NCI-H226 (cell line): ENCODE measurements at regions not wholly inside any gene's neighbourhood (a gene's known extent, or its start where the extent isn't known, plus 50 kb on each side); places are given as distances from the start of the nearest gene placed in this dataset.

ENCODE experiments used
- DNase-seq: peaks from one replicate; pipeline ENCODE4 v3.0.0-alpha.2; 2015

DNA sequence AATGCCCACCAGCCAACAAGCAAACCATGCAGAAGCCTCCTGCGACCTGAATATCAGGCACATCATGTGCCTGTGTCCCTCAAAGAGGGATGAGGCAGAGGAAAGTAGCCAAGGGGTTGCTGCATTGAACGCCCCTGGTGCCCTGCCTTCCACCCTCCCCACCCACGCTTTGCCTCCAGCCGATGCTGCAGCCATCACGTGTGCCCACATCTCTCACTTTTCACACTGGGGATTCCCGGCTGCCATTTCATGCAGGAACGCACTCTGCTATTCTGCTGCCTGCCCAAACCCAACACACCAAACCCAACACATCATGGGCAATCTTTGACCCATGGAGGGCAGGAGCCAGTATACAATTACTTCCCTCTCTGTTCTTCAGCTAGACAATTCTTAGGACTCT lies 462.2 kb upstream of the PROK2 start:
- no peak for DNase-seq

DNA sequence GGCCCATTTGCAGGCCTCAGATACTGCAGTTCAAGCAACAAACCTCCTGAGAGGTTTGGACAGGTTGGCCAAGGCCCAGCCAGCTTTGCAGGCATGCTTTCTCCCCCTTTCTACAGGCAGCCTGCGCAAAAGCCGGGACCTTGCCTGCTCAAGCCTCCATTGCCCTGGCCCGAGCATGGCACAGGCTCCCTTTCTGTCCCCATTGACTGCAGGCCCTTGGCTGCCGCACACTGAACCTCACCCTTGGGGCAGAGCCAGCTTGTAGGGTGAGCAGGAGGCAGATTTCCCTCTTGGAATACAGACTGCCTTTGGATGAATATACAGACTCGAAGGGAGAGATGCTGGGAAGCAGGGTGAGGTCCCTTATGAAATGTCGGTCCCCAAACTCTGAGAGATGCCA lies 461.7 kb upstream of the PROK2 start:
- DNase-seq = no peak

DNA sequence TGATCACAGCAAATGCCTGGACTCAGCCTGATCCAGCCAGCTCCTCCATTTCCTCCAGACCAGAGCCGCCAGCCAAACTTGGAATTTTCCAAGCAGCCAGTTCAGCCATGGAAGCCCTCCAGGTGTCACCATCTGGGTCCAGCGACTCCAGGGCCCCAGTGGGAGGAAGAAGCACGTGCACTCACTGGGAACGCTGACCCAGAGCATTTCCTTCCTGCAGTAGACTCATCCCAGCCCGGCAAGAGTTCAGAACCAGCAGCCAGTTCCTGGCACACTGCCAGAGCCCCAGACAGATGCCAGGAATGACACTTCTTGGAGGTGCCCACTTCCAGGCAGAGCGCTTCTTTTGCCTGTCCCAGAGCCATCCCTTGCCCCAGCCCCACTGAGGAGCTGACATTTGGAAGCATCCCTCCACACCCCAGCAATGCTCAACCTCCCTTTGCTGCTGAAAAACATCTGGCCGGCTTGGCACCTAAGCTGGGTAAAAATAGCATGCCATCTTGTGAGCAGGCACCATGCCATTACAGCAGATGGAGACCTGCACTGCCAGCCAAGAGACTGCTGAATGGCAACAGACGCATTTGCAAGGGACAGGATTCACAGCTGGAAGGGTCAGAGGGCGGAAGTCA lies 460.3 kb upstream of the PROK2 start:
- DNase-seq = no peak

DNA sequence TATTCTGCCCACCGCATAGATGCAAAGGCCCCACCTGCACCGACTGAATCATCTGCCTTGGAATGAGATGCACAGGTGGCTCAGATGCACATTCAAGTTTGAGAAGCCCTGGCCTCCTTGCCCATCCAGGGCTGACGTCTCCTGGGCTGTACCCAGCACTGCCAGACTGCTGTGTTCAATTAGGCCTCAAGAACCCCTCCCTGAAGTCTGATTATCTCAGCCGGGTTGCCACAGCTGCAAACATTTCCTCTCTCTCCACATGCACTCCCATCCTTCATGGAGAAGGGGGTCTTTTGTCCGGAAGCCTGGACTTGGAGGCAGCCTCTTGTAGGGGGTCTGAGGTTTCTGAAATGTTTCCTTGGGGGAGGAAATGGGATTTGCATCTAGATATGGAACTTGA lies 459.4 kb upstream of the PROK2 start:
- no peak for DNase-seq

DNA sequence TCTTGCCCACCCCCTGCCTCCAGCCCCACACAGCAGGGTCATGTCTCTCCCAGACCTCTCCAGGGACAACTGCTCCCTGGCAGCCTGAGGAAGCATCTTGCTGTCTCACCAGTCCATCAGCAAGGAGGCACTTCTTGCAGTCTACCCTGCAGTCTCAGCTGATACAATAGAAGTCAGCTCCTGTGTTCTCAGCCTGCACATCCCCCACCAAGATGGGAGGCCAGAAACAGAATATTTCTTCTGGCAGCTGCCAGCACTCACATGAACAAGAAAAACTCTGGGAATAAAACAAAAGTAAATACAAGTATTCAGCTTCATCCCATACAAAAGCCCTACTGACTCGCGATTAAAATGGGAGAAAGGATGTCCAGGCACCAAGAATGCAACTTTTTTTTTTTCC lies 457.4 kb upstream of the PROK2 start:
- no peak for DNase-seq

DNA sequence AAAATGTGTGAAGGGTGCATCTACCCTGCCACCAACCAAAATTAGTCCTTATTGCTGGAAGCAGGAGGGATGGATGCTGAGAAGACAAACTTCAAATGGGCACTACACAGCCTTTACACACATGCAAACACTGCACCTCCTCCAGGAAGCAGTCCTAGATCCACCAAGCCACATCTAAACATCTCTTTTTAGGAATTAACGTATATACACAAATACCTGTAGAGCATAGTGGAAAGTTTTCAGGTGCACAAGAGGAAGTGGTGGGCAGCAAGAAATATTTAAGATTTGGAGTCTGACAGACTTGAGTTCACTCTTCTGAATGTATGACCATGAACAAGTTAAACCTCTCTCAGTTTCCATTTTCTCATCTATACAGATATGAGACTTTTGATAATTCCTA lies 456.6 kb upstream of the PROK2 start:
- no peak for DNase-seq

DNA sequence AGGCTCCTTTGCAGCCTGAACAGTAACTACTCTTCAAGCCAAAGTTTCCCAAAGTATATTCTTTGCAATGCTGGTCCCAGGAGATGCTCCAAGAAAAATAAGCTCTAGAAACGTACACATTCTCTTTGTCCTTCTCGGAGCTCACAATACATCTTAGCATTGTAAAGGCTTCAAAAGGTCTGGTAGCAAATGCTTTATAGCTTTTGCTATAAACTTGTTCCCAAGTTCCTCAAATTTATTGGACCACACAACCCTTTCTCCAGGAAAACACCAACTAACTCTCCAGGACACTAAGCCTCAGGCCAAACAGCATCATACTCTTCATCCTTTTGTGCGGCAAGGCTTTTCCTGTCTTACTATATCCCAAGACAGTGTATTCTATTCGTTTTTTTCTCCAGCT lies 455.6 kb upstream of the PROK2 start:
- DNase-seq = no peak

DNA sequence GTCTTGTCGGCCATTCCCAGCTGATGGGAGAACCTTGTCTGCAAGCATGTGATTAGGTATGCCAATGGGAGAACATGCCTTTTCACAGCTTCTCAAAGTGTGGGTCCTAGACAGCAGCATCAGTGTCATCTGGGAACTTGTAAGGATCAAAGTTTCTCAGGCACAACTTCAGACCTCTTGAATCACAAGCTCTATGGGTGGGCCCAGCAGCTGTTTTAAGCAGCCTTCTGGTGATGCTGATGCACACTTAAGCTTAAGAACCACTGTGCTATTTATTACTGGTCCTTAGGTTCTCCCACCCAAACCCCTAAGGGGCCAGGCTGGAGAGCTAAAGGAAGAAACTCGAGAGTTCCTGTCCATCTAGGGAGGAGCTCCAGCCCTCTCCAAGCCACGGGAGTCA lies 453.9 kb upstream of the PROK2 start:
- no peak for DNase-seq

DNA sequence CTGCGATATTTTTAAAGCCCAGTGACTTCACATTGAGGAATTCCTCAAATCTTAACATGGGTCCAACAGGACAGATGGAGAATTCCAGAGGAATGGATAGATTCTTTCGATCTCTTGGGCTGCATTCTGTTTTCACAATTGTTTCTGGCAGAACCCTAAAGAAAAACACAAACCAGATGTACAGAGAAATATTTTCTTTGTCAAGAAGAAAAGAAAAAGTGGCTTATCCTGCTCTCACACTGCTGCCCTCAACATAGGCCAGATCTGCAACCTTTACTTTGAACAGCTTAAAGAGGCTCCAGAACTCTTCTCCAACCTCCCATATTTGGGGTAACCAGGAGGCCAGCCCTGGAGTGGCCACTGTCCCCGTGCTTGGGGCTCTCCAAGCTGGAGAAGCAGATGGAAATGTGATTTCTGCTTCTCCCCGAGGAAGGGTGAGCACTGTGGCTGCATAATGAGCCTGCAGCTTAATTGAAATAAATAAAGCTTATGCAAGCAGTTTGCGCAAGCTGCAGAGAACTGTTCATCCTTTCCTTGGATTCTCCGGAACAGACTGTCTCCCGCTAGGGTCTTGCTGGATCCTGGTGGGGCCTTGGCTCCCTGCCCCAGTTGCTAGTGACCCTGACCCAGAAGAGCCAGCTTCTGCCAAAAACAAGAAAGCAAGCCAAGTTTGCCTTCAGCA lies 453.2 kb upstream of the PROK2 start:
- DNase-seq = no peak

DNA sequence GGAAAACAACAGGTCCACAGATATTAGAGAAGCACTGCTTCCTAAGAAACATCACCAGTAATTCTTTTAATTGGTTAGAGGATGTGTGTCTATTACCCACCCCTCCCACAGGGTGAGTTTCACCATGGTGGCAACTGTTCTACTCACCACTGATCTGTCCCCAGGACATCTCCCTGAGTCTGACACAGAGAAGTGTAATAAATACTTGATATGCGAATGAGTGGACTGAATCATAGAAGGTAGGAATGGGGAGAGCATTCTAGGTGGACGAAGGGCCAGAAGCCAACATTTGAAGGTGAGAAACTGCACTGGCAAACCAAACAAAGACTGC lies 452.7 kb upstream of the PROK2 start:
- no peak for DNase-seq

DNA sequence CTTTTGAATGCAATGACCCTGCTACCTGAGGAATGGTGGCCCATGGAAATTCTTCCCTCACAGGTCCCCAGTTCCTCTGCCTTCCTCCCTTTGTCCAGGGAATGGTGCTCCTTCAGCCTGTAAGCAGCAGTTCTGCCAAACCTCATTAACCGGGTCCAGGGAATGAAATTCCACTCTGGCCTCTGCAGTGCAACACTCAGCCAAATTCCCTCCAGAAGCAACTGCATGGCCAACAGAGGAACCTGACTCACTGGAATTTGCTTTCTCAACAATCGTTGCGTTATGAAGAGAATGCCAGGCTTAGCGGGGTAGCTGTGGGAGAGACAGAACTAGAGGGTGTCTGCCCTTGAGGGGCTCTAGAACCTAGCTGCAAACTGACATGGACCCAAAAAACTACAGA lies 449.4 kb upstream of the PROK2 start:
- peak; percentile 68 for DNase-seq

DNA sequence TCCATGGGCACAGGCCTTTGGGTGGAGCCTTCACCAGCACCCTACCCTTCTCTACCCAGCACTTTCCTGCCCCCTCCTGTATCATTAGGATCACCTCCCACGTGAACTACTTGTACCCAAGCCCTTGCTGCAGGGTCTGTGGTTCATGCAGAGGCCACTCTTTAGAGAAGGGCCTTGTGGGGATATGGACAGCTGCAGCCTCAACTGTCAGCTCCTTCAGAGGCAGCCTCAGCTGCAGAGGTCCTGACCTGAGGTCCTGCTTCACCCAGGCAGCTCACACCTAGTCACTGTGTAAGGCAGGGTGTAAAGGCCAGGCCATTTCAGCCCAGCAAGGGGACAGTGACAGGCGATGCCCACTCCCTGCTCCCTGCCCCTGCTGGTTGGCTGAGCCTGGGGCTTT lies 448.6 kb upstream of the PROK2 start:
- DNase-seq = no peak

DNA sequence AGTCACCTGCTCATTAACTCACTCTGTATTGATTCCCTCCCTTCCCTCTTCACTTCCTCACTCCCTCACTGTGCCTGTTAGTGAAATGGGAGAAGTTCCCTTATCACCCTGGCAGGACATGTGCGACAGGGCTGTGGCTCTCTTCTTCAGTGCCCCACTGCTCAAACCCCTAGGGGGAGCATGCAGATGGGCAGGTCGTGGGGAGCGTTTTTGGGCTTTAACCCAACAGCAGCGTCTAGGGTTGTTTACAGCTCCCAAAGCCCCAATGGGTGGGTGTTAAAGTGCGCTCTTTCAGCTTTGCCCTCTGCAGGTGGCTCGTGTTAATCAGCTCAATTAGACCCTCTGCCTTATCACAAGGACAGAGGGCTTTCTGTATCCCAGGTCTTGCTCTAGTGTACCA lies 447.8 kb upstream of the PROK2 start:
- no peak for DNase-seq

DNA sequence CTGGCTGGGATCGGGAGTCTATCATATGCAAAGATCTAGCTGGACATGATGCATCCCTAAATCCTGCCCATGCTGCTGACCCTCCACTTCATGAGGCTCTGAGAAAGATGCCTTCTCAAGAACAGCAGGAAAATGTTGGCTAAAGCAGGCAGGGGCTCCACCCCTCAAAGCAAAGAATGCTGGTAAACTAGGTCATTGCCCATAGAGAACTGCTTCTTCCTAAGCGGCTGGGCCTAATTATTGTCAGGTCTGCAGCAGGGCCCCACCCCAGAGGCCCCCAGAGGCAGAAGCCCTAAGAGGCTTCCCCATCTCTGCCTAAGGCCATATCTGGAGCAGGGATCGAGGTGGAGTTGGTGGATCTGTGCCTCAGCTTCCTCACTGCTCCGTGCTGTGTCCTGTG lies 447.4 kb upstream of the PROK2 start:
- DNase-seq = no peak

DNA sequence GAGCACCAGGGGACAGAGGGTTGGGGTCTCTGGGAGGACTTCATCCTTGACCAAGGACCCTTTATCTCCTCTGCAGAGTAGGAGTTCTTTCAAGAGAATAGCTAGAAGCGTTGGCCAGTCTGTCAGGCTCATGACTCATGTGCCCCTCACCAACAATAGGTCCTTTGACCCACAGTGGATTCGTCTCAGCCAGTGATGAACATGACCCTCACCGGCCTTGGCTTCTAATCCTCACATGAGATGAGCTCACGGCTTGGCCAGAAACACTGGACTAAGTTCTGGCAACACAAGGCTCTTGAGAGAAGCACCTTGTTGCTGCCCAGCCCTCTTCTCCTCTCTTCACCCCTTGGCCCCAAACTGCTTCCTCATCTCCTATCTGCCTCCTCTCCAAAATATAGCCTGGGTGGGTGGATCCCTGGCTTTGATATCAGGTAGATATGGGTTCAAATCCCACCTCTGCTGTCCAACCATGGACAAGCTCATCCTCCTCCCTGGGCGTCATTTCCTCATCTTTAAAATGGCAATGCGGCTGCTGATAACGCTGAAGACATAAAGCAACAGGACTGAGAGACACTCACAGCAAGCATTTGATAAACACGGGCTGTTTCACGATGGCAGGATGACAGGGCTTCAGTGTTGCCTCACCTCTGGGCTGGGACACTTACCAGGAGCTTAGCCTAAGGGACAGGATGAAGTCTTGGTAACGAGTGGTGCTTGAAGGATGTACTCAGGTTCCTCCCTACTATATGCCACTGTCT lies 446.7 kb upstream of the PROK2 start:
- no peak for DNase-seq

DNA sequence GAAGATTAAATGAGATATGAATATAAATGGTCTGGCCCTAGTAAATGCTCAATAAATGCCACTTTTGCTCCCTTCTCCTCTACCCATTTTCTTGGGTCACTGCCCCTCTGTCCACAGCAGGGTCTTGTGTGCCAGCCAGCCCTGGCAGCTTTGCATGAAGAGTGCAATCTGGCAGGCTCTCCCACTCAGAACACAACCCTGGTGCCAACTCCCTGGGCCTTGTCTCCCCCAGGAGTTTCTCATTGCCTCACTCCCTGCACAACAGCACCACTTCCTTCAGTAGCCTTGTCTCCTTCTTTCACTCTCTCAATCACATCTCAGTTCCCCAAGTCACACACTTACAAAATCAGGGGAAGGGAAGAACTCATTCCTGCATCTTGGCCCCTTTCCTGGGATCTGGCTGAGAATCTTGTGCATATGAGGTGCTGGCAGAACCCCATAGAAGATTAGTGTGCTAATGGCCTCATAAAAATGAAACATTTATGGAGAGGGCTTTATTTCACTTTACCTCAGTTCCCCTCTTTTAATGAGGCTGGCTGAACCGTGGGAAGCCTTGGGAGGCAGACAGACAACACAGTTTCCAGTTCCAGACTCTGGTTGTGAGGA lies 445.9 kb upstream of the PROK2 start:
- DNase-seq = no peak

DNA sequence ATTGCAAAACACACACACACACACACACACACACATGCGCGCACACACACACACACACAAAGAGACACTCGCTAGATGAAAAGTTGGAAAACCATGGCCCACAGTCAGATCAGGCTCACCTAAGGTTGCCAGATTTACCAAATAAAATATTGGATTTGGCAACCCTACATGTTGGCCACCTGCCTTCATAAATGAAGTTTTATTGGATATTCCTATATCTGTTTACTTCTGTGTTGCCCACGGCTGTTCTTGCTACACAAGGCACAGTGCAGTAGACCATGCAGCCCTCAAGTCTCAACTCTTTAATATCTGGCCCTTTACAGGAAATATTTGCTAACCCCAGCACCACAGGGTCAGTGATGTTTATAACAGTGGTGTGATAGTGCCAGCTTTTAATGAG lies 445.0 kb upstream of the PROK2 start:
- DNase-seq = no peak

DNA sequence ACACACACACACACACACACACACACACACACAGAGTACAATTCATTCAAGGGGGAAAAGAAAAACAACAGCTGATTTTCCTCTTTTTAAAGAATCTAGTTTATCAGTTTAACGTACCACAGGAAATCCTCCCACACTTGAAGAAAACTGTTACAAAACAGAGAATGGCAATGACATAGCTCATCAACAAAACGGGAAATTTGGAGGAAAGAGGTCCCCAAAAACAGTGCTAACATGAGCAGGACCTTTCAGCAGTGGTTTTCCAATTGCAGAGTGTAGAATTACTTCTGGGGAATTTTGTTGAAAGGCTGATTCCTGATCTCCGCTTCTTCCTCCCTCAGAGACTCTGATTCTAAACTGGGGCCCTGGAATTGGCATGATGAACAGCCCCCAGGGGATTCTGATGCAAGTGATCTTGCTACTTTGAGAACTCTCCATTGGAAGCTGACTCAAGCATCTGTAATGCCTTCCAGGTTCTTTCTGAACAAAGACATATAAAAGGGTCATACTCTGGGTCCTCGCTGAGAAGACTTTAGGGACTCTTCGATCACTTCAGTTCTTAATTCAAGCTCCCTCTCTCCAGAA lies 442.6 kb upstream of the PROK2 start:
- DNase-seq = peak; percentile 9

DNA sequence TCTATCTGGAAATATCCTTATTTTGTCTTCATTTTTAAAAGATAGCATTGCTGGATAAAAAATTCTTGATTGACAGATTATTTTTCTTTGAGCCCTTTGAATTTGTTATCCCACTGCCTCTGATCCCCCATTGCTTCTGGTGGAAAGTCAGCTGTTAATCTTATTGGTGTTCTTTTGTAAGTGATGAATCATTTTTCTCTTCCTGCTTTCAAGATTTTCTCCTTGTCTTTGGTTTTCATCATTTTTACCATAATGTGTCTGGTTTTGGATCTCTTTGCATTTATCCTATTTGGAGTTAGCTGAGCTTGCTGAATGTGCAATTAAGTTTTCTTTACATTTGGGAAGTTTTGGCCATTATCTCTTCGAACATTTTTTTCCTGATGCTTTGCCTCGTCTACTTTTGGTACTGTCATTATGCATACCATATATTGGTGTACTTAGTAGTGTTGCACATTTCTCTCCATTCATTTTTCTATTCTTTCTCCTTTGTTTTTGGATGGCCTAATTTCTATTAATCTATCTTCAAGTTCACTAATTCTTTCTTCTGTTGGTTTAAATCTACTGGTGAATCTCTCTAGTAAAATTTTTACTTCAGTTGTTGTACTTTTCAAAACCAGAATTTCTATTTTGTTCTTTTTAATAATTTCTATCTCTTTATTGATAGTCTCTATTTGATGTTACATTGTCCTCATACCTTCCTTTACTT lies 440.0 kb upstream of the PROK2 start:
- DNase-seq = no peak

DNA sequence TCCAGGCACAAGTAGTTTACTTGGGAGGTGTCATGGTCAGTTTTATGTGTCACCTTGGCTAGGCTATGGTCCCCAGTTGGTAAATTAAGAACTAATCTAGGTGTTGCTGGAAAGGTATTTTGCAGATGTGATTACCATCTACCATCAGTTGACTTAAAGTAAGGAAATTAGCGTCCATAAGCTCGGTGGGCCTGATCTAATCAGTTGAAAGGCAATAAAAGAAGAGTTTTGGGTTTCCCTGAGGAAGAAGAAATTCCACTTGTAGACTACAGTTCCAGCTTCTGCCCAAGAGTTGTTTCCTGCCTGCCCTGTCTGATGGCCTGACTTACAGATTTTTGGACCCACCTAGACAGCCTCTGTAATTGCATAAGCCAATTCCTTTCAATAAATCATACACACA lies 438.7 kb upstream of the PROK2 start:
- no peak for DNase-seq

DNA sequence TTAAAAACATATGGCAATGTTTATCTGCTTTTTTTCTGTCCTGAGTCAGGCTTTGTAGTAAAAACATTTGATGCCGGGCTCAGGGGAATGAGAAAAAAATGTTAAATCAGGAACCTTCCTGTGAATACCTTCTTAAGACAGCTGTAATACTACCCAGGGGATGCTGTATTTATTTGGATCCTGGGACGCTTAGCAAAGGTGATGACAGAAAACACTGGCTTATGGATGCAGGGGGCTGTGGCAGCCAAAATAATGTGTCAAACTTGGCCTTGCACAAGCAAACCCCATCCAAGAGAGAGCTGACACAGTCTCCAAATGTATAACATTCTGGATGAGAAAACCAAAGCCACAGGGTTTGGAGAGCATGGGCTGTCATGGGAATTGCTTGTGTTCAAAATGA lies 438.2 kb upstream of the PROK2 start:
- no peak for DNase-seq

DNA sequence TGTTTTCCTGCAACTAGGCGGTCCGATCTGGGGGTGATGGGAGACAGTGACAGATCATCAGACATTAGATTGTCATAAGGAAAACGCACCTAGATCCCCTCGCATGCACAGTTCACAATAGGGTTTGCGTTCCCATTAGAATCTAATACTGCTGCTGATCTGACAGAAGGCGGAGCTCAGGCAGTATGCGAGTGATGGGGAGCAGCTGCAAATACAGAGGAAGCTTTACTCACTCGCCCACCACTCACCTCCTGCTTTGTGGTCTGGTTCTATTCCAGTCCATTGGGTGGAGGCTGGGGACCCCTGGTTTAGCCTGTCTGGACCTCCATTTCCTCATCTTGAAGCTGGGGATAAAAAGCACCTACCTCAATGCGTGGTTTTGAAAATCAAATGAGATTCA lies 437.5 kb upstream of the PROK2 start:
- DNase-seq = no peak

DNA sequence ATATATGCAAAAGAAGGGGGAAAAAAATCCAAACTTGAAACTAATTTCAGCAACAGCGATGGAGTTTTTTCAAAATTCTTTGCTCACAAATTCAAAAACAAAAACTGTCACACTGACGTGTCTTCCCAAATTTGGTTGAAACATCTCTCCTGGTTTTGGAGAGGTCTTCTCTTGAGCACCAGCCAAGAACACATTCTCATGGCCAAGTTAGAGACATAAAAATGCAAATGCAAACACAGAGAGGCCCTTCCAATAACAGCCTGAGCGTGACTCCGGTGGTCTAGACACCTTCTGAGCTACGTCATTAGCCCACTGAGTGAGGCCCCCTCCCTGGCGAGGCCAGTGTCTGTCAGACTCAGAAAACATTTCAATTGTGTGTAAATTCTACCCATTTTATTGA lies 436.0 kb upstream of the PROK2 start:
- no peak for DNase-seq
